Activated T-helper 1 cell treated with Interleukin-2 at 50 U/mL for 16 hours (primary cell): ENCODE measurements at regions not wholly inside any gene's neighbourhood (a gene's known extent, or its start where the extent isn't known, plus 50 kb on each side); places are given as distances from the start of the nearest gene placed in this dataset.
"Not testable (repeated sequence)": the region's sequence is repeated elsewhere in the genome, so short reads cannot be mapped to it uniquely, and the experiment has no call there.

Experiments used
- DNase-seq: peaks from one replicate; pipeline ENCODE4 v3.0.0-alpha.2; 2020; ENCODE audit warnings: low read depth

GRCh38 chr1:240722788-240723187 lies 110.8 kb upstream of the GREM2 start:
- no peak for DNase-seq

- DNase-seq = no peak
Observed at GRCh38 chr1:240720976-240721375, 109.0 kb upstream of the GREM2 start.

- DNase-seq = no peak
Observed at GRCh38 chr1:240719953-240720700, 108.2 kb upstream of the GREM2 start.

- DNase-seq = not testable (repeated sequence)
Observed at GRCh38 chr1:240716538-240716937, 104.6 kb upstream of the GREM2 start.

- DNase-seq = no peak
Observed at GRCh38 chr1:240714568-240715292, 102.8 kb upstream of the GREM2 start.

- DNase-seq = no peak
Observed at GRCh38 chr1:240712014-240712731, 100.2 kb upstream of the GREM2 start.

- no peak for DNase-seq
Observed at GRCh38 chr1:240711020-240711419, 99.1 kb upstream of the GREM2 start.

- DNase-seq = no peak
Observed at GRCh38 chr1:240709676-240710075, 97.7 kb upstream of the GREM2 start.

- no peak for DNase-seq
Observed at GRCh38 chr1:240706150-240706935, 94.4 kb upstream of the GREM2 start.

DNA sequence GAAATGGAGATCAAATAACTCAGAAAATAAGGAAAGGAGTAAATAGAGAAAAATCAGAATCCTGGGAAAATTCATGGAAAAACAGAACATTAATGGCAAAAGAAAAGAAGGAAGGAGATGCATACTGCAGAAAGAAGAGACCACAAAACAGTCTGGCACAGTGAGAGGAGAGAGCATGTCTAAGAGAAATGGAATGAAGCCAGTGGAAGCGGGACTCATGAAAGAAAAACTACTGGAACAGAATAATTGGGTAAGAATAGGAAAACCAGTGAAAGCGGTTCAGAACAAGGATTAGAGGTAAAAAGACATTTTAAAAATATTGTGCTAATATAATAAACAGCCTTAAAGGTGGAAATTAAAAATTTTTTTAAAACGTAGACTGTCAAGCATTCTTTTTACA lies 93.6 kb upstream of the GREM2 start:
- DNase-seq = no peak

DNA sequence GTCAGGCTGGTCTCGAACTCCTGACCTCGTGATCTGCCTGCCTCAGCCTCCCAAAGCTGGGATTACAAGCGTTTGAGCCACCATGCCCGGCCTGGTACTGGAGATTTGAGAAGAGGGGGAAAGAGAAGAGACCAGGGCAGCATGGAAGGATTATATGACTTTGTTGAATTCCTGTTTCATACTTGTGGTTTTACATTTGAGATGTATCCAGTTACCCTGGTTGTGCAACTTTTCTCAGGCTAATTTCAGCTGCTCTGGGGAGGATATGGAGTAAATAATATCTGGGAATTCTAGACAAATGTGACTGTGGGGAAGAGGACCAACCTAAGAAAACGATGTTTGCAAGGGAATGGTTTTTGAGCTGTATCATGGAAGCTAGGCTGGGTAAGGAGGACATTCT lies 89.5 kb upstream of the GREM2 start:
- no peak for DNase-seq

GRCh38 chr1:240695416-240695815 lies 83.5 kb upstream of the GREM2 start:
- DNase-seq = no peak

- no peak for DNase-seq
Observed at GRCh38 chr1:240693844-240694243, 81.9 kb upstream of the GREM2 start.

GRCh38 chr1:240693036-240693435 lies 81.1 kb upstream of the GREM2 start:
- no peak for DNase-seq

GRCh38 chr1:240691909-240692705 lies 80.2 kb upstream of the GREM2 start:
- DNase-seq = no peak

DNA sequence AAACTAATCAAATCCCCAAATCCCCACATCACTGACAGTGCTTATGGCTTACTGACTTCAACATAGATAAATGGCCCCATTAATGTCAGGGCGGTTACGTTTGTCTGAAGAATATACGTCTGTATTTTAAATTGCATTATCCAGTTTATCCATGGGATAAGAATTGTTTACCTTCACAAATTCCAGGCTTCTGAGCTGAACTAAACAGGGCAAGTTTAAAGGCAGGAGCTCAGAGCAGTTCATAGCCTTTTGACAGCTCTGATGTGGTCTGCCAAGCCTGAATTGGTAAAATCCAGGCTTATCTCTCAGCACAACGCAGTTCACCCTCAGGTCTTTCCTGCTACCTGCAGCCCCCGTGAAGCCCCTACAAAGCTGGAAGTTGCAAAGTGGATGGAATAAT lies 79.5 kb upstream of the GREM2 start:
- DNase-seq = no peak

DNA sequence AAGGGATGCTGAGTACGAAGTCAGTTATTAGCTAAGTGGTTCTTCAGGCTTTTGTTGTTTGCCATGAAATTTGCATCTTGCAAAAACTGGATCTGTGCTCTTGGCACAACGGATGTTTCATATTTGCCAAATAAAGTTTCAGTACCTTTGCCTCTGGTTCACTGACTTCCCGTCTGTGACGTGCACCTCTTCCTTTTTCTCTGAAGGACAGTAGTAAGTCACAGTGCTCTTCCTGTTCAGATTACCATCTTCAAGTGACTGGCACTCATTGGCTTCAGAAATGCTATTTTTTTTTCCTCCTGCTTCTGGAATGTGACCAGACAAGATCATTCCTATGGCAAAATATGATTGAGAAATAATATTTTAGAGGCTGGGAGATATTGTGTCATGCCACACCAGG lies 75.9 kb upstream of the GREM2 start:
- no peak for DNase-seq

GRCh38 chr1:240683576-240683975 lies 71.6 kb upstream of the GREM2 start:
- no peak for DNase-seq

DNA sequence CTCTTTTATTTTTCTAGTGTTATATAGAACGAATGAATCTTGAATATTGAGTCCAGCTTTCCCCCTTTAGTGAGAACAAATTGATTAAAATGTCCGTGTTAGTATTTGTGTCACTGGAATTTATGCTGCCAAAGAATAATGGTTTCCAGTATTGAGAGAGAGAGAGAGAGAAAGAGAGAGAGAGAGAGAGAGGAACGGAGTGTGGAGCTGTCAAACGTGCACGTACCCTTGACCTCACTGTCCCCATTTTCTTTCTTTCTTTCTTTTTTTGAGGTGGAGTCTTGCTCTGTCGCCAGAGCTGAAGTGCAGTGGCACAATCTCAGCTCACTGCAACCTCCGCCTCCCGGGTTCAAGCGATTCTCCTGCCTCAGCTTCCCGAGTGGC lies 70.9 kb upstream of the GREM2 start:
- no peak for DNase-seq

DNA sequence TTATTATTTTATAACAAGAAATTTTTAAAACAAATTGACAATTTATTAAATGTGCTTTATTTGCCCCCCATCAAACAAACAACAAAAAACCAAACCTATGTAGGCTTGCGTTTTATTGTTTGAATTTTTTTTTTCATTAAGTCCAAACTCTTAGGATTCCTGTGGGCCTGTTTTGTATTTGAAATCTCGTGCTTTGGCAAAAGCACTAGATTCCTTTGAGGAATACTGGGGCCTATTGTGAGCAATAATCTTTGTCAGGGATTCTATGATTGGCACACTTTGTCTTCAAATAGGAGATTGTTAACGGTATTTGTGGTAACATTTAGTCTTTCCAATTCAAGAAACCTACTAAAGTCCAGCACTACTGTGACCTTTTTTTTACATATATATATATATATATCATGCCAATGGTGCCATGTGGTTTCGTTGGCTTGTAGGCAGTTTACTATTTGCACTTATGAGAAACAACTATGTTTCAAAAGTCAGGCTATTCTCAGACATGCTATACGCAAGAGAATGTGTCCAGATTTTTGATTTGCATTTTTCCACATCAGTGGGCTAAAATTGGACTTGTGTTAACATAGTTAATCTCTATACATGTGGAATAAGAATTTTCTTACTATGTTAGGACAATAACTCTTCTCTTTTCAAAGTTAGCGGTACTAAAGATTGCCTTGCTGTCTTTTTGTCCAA lies 70.4 kb upstream of the GREM2 start:
- DNase-seq = no peak
